Cardiac septum (tissue), 1 donor: ENCODE measurements at regions not wholly inside any gene's neighbourhood (a gene's known extent, or its start where the extent isn't known, plus 50 kb on each side); places are given as distances from the start of the nearest gene placed in this dataset.
"Not testable (repeated sequence)": the region's sequence is repeated elsewhere in the genome, so short reads cannot be mapped to it uniquely, and the experiment has no call there.

Experiments
- DNase-seq: peaks from one replicate; pipeline ENCODE4 v3.0.0-alpha.2; 2020; ENCODE audit warnings: low spot score
- intact Hi-C: fragments of 100-400 bp; cut with DNase I; formaldehyde crosslinking; loops from one replicate; pipeline ENCODE4 v1.14.0; 2022
- donor health status: DM: no; HTN: no; CAD: no.

DNA sequence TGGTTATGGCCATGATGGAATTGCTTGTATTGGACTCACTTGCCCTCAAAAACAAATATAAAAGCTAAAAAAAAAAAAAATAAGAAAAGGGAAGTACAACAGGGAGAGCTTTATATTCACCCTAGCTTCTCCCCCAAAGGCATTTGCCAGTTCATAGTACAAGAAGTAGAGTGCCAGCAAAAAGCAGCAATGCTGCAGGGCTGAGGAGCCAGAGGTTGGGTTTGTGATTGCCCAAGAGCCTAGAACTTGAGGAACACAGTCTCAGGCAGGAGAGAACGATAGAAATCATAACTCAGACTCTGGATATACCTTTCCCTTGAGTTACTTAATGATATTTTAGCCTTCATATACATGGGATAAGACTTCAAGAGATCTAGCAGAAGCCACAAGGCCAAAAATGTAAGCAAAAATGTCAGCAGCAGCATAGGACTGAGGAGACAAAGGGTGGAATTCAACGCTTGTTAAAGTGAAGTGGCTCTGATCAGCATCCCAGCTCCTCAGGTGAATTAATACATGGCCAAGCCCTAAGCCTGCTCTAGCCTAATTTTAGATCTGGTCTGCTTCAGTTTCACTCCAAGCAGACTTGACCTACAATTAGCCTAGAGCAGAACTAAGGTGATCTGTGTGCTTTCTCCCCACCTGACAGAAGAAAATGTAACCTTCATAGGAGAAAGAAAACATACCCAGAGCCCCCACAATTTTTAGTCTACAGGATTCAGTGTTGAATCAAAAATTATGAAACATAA lies 172.8 kb upstream of the PLGLB1 start:
- intact Hi-C loops, DNase-seq: not testable (repeated sequence)

- intact Hi-C loops, DNase-seq: not testable (repeated sequence)
Observed at GRCh38 chr2:87196720-87197388, 175.2 kb upstream of the PLGLB1 start.

DNA sequence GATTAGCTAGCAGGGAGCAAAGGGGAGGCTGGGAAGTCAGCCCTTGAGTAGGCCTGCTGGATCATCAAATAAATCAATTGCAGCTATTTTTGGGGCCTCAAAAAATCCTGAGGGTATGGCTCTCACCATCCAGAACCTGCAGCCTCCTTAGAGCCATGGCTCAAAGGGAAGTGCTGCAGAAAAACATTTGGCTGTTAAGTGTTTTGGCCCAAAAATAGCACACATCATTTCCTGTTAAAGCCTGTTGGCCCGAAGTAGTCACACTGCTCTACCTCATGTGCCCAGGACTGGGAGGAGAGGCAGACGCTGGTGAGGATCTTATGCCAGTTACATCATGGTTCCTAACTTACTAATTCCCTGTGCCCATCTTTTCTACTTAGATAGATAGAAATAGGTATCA lies 176.8 kb upstream of the PLGLB1 start:
- intact Hi-C loops, DNase-seq: not testable (repeated sequence)

DNA sequence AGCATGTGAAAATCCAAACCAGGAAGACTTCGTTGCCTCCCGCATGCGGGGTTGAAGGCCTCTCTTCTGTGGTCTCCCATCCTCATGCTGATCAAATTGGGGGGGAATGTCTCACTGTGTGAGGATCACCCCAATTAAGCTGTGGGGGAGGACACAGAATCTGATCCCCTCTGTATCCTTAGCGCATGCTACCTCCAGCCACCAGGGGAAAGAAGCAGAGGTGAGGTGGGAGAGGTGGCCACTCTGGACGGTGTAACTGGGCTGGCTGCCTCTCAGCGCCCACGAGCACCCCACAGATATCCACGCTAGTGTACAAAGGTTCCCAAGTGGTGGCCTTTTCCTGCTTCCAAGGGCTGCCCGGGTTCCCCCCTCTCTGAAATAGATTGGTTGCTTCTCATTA lies 177.6 kb upstream of the PLGLB1 start:
- intact Hi-C loops, DNase-seq: not testable (repeated sequence)

DNA sequence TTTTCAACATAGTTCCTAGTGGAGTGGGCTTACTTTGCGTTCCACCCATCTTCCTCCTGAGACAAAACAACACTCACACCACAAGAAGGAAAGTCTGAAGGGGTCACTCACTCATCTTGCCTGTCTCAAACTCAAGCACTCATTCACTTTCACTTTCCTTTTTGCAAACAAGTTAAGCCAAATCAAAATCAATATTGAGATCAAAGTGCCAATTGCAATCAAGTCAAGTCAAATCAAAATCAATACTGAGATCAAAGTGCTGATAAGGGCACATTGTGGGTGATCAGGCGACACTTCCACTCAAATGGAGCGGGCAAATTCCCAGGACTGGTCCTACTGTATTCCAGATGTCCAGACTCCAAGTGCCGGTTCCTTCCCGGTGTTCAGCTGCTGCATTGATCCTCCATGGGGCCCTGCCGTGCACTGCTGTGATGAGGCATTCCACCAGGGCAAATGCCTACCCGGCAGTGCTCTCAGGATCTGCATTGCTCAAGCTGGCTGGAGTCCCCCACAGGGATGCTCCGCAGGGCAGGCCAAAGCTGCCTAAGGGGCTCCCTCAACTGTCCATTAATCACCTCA lies 183.0 kb upstream of the PLGLB1 start:
- DNase-seq, intact Hi-C loops: not testable (repeated sequence)

DNA sequence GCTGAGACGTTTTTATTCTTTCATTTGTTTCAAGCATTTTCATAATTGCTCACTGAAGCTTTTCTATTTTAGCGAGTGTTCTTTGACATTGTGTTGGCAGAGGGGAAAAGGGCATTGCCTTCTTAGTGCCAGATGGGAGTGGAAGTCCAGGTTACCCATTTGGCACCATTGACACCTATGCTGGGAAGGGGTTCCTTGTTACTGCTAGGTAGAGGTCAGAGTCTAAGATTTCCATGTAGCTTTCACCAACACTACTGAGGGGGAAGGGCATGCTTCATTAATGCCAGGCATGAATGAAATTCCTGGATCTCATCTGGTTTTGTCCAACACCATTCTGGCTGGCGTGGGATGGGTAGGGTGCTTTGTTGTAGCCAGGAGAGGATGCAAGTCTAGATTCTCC lies 191.3 kb upstream of the PLGLB1 start:
- intact Hi-C loops, DNase-seq: not testable (repeated sequence)

DNA sequence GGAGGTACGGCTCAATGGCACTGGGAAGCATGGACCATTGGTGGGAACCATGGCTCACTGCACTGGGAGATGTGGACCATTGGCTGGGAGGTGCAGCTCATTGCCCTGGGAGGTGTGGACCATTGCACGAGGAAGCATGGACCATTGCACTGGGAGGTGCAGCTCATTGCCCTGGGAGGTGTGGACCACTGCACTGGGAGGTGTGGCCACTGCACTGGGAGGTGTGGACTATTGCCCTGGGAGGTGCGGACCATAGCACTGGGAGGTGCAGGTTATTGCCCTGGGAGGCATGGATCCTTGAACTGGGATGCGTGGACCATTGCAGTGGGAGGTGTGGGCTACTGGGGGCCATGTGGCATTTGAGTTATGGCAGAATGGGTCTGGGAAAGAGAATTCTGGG lies 195.4 kb upstream of the PLGLB1 start:
- intact Hi-C loops, DNase-seq: not testable (repeated sequence)

GRCh38 chr2:87217741-87218410 lies 196.2 kb upstream of the PLGLB1 start:
- intact Hi-C loops, DNase-seq: not testable (repeated sequence)

DNA sequence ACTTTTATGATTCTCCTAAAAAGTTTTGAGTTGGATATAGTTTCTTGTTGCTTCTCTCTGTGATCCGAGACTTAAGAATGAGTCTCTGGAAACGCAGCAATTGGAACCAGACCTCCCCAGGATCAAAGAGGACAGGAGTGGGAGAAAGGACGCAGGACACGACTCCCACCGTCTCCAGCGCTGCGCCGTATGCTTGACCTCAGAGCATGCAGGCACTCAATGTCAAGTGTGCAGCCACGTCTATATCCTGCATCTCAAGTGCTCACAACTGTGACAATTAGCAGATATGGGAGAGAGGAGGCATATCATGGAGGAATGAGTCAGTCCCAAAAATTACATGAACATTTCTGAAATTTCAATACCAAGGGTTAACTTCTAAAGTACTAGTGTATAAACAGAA lies 199.0 kb upstream of the PLGLB1 start:
- intact Hi-C loops: not testable (repeated sequence)

DNA sequence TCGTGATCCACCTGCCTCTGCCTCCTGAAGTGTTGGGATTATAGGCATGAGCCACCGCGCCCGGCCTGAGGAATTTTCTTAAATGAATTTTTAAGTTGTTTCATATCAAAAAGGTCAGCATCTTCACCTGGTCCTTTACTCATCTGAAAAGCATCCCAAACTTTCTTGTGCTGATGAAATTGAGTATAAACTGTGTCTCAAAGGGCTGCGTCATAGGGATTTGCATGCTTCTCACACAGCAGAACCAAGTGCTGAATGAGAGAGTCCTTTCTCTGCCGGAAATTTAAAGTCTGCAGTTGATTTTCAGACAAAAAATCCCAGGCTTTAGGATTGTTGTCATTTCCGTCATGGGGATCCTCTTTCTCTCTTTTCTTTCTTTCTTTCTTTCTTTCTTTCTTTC lies 200.5 kb upstream of the PLGLB1 start:
- intact Hi-C loops, DNase-seq: not testable (repeated sequence)

More for the DNA sequence above, 199.0 kb upstream of the PLGLB1 start:
- DNase-seq: not testable (repeated sequence)

DNA sequence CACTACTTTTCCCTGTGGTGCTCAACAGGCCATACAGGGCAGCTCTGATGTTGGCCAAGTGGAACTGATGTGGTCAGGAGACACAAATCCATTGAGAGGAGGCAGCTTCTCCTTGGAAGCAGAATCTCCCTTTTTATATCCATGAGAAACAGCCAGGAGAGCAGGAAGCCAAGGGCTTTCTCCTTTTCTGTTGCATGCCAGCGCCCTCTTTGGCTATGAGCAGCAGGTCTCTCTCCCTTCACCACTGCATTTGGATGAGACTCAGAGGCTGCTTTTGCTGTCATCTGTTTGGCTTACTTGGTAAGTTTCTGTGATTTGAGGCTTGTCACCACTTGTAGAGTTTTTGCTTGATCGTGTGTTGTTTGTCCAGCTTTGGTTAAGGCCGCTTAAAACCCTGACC lies 202.2 kb upstream of the PLGLB1 start:
- DNase-seq, intact Hi-C loops: not testable (repeated sequence)

- DNase-seq, intact Hi-C loops: not testable (repeated sequence)
Observed at GRCh38 chr2:87229091-87229689, 207.5 kb upstream of the PLGLB1 start.

- intact Hi-C loops, DNase-seq: not testable (repeated sequence)
Observed at GRCh38 chr2:87229964-87230363, 208.3 kb upstream of the PLGLB1 start.

GRCh38 chr2:87235333-87235981 lies 213.8 kb upstream of the PLGLB1 start:
- intact Hi-C loops, DNase-seq: not testable (repeated sequence)

GRCh38 chr2:87237570-87238336 lies 216.1 kb upstream of the PLGLB1 start:
- DNase-seq, intact Hi-C loops: not testable (repeated sequence)

- intact Hi-C loops, DNase-seq: not testable (repeated sequence)
Observed at GRCh38 chr2:87239558-87240215, 218.0 kb upstream of the PLGLB1 start.

DNA sequence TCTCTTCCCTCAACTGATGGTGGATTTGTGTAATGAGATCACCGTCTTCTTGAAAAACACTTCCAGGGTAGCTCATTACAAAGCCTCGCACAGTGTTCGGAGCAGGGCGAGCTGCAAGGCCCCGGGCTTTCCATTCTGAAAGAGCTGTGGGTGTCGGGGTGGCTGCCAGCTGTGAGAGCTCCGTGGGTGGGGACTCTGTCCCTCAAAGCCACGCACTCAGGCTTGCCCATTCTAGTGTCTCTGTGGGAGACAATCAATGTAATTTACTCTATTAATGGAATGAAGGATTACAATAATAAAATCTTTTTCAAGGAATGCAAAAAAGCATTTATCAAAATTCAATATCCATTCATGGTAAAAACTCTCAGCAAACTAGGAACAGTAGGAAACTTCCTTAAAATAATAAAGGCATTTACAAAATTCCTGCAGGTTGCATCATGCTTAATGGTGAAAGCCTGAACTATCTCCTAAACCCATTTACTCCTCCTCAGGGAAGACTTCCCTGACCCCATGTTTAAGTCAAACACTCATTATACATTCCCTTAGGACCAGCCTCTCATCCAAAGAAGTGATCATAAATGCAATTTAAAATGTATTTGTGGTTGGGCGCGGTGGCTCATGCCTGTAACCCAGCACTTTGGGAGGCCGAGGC lies 224.5 kb upstream of the PLGLB1 start:
- DNase-seq, intact Hi-C loops: not testable (repeated sequence)
